H1 (cell line): ENCODE measurements at regions not wholly inside any gene's neighbourhood (a gene's known extent, or its start where the extent isn't known, plus 50 kb on each side); places are given as distances from the start of the nearest gene placed in this dataset.

ENCODE experiments used
- CTCF ChIA-PET: fragments of 300-600 bp; sonication (Branson Sonifier 250); formaldehyde crosslinking; loops from one replicate; lab custom pipeline; 2021; ENCODE audit not compliant: partially characterized antibody; lab: Charles Lee
- POLR2A ChIA-PET: fragments of 300-600 bp; sonication (Branson Sonifier 250); formaldehyde crosslinking; loops from one replicate; lab custom pipeline; 2021; ENCODE audit warnings: inconsistent platforms; ENCODE audit not compliant: partially characterized antibody; lab: Charles Lee
- DNase-seq, 2 experiments: peaks; one replicate each; pipeline versions ENCODE4 v3.0.0 to v3.0.0-alpha.2; 2010 to 2022; ENCODE audit warnings: low spot score in 2 of 2, low read depth in 1 of 2, mixed read lengths in 1 of 2
- FAIRE-seq: peaks from 2 replicates; lab custom pipeline; 2011; peaks lifted over from hg19 to GRCh38; lab: Jason Lieb, UNC
- H2AFZ ChIP-seq: 2 replicates; pipeline ENCODE4 v1.8.1; 2012; ENCODE audit warnings: low read length, inconsistent platforms
- H2AK5ac ChIP-seq: 2 replicates; pipeline ENCODE4 v1.6.1; 2013; ENCODE audit warnings: low read depth, low read length
- H2BK120ac ChIP-seq: replicated peaks from 2 replicates; pipeline ENCODE3; 2013; ENCODE audit warnings: low read depth, low read length, inconsistent platforms
- H2BK12ac ChIP-seq: 2 replicates; pipeline ENCODE4 v1.6.1; 2013; ENCODE audit warnings: low read depth, low read length
- H2BK15ac ChIP-seq: 2 replicates; pipeline ENCODE4 v1.6.1; 2013; ENCODE audit warnings: low read length
- H2BK20ac ChIP-seq: 2 replicates; pipeline ENCODE4 v1.6.1; 2013; ENCODE audit warnings: low read length
- H2BK5ac ChIP-seq: 2 replicates; pipeline ENCODE4 v1.6.1; 2013; ENCODE audit warnings: low read depth, low read length
- H3K14ac ChIP-seq: 2 replicates; pipeline ENCODE4 v1.6.1; 2013; ENCODE audit warnings: inconsistent platforms; ENCODE audit not compliant: insufficient read length
- H3K18ac ChIP-seq: 2 replicates; pipeline ENCODE4 v1.6.1; 2013; ENCODE audit warnings: low read length; ENCODE audit errors: extremely low read depth
- H3K23ac ChIP-seq: 2 replicates; pipeline ENCODE4 v1.6.1; 2013; ENCODE audit warnings: inconsistent platforms; ENCODE audit not compliant: insufficient read length
- H3K23me2 ChIP-seq: 2 replicates; pipeline ENCODE4 v1.6.1; 2013; ENCODE audit warnings: low read depth, low read length
- H3K27ac ChIP-seq: 2 replicates; pipeline ENCODE4 v1.6.1; 2011; ENCODE audit warnings: low read depth, low read length, inconsistent platforms
- H3K27me3 ChIP-seq, 4 experiments: replicated peaks in 1 of 4; 1 replicate in 1 of 4; 2 replicates in 3 of 4; pipeline versions ENCODE4 v1.6.1 to v1.8.1; 2011 to 2013; ENCODE audit warnings: low read length in 3 of 4, mild to moderate bottlenecking in 3 of 4, inconsistent platforms in 2 of 4, mixed read lengths in 2 of 4, moderate library complexity in 1 of 4; ENCODE audit not compliant: control insufficient read depth in 3 of 4, insufficient read depth in 3 of 4; ENCODE audit errors: extremely low read depth in 1 of 4
- H3K36me3 ChIP-seq, 4 experiments: 2 replicates each; pipeline versions ENCODE4 v1.6.1 to v1.8.1; 2011 to 2013; ENCODE audit warnings: mild to moderate bottlenecking in 4 of 4, low read length in 3 of 4, moderate library complexity in 2 of 4, control low read depth in 1 of 4, inconsistent platforms in 1 of 4; ENCODE audit not compliant: insufficient read depth in 4 of 4, control insufficient read depth in 2 of 4
- H3K4ac ChIP-seq: replicated peaks from 2 replicates; pipeline ENCODE3; 2013; ENCODE audit warnings: low read length, low read depth, mixed read lengths, inconsistent platforms; ENCODE audit not compliant: insufficient read length
- H3K4me1 ChIP-seq, 4 experiments: replicated peaks in 1 of 4; 1 replicate in 1 of 4; 2 replicates in 3 of 4; pipeline versions ENCODE4 v1.6.1 to v1.8.1; 2011 to 2013; ENCODE audit warnings: low read length in 3 of 4, inconsistent platforms in 2 of 4, mixed read lengths in 1 of 4; ENCODE audit not compliant: insufficient read depth in 4 of 4, control insufficient read depth in 3 of 4
- H3K4me2 ChIP-seq, 2 experiments: 2 replicates each; pipeline versions ENCODE4 v1.6.1 to v1.8.1; 2011 to 2013; ENCODE audit warnings: low read depth in 2 of 2, low read length in 2 of 2, control low read depth in 1 of 2, inconsistent platforms in 1 of 2, mild to moderate bottlenecking in 1 of 2; ENCODE audit not compliant: insufficient read depth in 1 of 2
- H3K4me3 ChIP-seq, 4 experiments: fragments of 200-600, 300-600 bp in 1 of 4; sonication (generic), shearing (Covaris generic), sonication (Bioruptor Twin) in 1 of 4; 2 replicates each; pipeline versions ENCODE4 v1.5.1 to v1.8.1; 2011 to 2016; ENCODE audit warnings: low read length in 4 of 4, low read depth in 3 of 4, control low read depth in 2 of 4, inconsistent platforms in 2 of 4, mild to moderate bottlenecking in 2 of 4, mixed read lengths in 1 of 4, moderate library complexity in 1 of 4; ENCODE audit not compliant: insufficient read depth in 2 of 4; ENCODE audit errors: extremely low read depth in 1 of 4
- H3K56ac ChIP-seq: replicated peaks from 2 replicates; pipeline ENCODE3; 2013; ENCODE audit warnings: low read depth, mild to moderate bottlenecking, mixed read lengths, low read length, inconsistent platforms; ENCODE audit not compliant: insufficient read length
- H3K79me1 ChIP-seq: 2 replicates; pipeline ENCODE4 v1.6.1; 2013; ENCODE audit warnings: low read depth, low read length, control low read depth
- H3K79me2 ChIP-seq, 2 experiments: 2 replicates each; pipeline versions ENCODE4 v1.6.1 to v1.8.1; 2012 to 2013; ENCODE audit warnings: low read length in 2 of 2, mild to moderate bottlenecking in 2 of 2, inconsistent platforms in 1 of 2; ENCODE audit not compliant: insufficient read depth in 2 of 2, control insufficient read depth in 1 of 2
- H3K9ac ChIP-seq, 4 experiments: replicated peaks in 1 of 4; 1 replicate in 1 of 4; 2 replicates in 3 of 4; pipeline versions ENCODE4 v1.6.1 to v1.8.1; 2011 to 2013; ENCODE audit warnings: low read depth in 3 of 4, low read length in 3 of 4, control low read depth in 2 of 4, mild to moderate bottlenecking in 2 of 4, moderate library complexity in 2 of 4, inconsistent platforms in 1 of 4; ENCODE audit errors: extremely low read depth in 1 of 4
- H3K9me3 ChIP-seq, 2 experiments: 2 replicates each; pipeline versions ENCODE4 v1.6.1 to v1.8.1; 2012 to 2013; ENCODE audit warnings: mild to moderate bottlenecking in 2 of 2, moderate library complexity in 2 of 2, control low read depth in 1 of 2, inconsistent platforms in 1 of 2, low read depth in 1 of 2, low read length in 1 of 2, mixed read lengths in 1 of 2; ENCODE audit not compliant: insufficient read depth in 2 of 2
- H4K20me1 ChIP-seq, 2 experiments: replicated peaks in 1 of 2; 2 replicates each; pipeline versions ENCODE3 to v1.8.1; 2011 to 2013; ENCODE audit warnings: inconsistent platforms in 2 of 2, low read length in 2 of 2, mild to moderate bottlenecking in 1 of 2; ENCODE audit not compliant: insufficient read depth in 2 of 2, control insufficient read depth in 1 of 2
- H4K5ac ChIP-seq: 2 replicates; pipeline ENCODE4 v1.6.1; 2013; ENCODE audit warnings: low read length, low read depth, mixed read lengths, inconsistent platforms; ENCODE audit not compliant: insufficient read length
- H4K8ac ChIP-seq: 2 replicates; pipeline ENCODE4 v1.8.0; 2013; ENCODE audit warnings: mild to moderate bottlenecking, moderate library complexity, low read length, inconsistent platforms; ENCODE audit not compliant: insufficient read depth; ENCODE audit errors: extremely low read depth
- H4K91ac ChIP-seq: replicated peaks from 2 replicates; pipeline ENCODE3; 2013; ENCODE audit warnings: low read length, mixed read lengths, inconsistent platforms; ENCODE audit not compliant: insufficient read length
- BCL11A ChIP-seq, 2 experiments: IDR thresholded peaks; one replicate each; pipeline ENCODE4 v1.6.1; 2011; ENCODE audit warnings: low read depth in 2 of 2, low read length in 2 of 2, mild to moderate bottlenecking in 2 of 2
- WGBS, 2 experiments: shearing (Covaris generic) in 1 of 2; methylation state at CpG; one replicate each; pipeline versions ENCODE4 v1.1.6 to v1.1.7; 2013 to 2015; ENCODE audit warnings: low lambda C conversion rate in 2 of 2, mixed read lengths in 2 of 2, inconsistent platforms in 1 of 2, low coverage in 1 of 2, missing lambda C conversion rate in 1 of 2; ENCODE audit not compliant: insufficient replicate concordance in 2 of 2, insufficient coverage in 1 of 2, insufficient read length in 1 of 2; ENCODE audit errors: extremely low coverage in 1 of 2, missing lambda C conversion rate in 1 of 2; 5-methylcytosine and 5-hydroxymethylcytosine counted together

DNA sequence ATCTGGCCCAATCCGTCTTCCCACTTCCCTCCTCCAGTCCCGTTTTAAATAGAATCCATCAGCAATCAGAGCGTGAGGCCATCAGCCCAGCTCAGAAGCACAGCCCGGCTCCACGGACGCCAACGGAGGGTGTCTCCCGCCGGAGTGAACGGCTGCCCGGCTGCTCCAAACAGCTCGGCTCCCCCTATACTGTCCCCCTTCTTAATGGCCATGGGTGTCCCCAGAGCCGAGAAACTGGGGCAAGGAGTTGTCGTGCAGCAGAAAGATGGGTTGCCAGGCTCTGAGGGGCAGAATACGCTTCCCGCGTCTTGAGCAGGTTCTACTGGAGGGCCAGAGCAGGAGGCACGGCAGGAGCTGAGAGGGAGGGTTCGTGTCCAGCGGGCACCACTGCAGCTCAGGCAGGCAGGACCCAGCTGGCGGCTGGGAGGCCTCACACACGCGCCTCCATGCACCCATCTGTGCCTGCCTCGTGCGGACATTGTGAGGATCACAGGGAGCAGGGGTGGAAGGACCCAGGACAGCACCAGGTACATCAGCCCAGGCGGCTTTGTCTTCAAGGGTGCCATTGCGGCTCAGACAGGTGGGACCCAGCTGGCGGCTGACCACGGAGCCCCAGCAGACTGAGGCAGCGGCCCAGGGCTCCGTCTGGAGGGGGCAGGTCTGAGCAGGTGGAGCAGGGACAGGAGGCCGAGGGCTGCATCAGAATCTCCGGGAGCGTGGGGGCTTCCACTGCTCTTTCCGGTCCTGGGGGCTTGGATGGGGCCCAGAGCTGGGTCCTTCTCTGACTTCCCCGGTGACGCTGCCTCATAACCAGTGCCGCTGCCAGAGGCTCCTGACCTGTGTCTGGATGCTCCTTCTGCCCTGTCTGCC lies 882.7 kb downstream of the BRD1 start:
- peak in 1 of 2 experiments; percentile 42 for DNase-seq
- CTCF ChIA-PET = interaction anchor here (1.1 to 3.6 kb wide), 12 partner anchors 8 to 360 kb away, joined by 3 to 22 read pairs (median 6); no protein-coding TSS in a partner anchor
- no peak for TF ChIP-seq BCL11A (IDR thresholded peaks at IDR 0.05; ENCODE audit: low read depth in 2 of 2, low read length in 2 of 2)

More for the DNA sequence above, 882.7 kb downstream of the BRD1 start:
- H3K4me3 ChIP-seq = no peak overlapping the region
- no peak overlapping the region for H2BK120ac ChIP-seq
- 91% methylated on average over 29 of the region's 38 CpGs; no CpG with 5 or more reads in 1 of the 2 experiments for WGBS, 2 experiments
- H3K23me2 ChIP-seq = peaks cover 3% of the 10 kb centered on the region; the same call in 1 of the 2 replicates
- peak overlapping the region; percentile 39; the same call in 1 of the 2 replicates for H2BK12ac ChIP-seq
- no peak overlapping the region for H4K5ac ChIP-seq
- POLR2A ChIA-PET = no interaction called here
- H4K91ac ChIP-seq = no peak overlapping the region
- no peaks in the 10 kb centered on the region for H3K79me1 ChIP-seq
- H3K9ac ChIP-seq = no peak overlapping the region
- H2AK5ac ChIP-seq = no peak overlapping the region
- H3K27ac ChIP-seq = no peak overlapping the region
- H3K14ac ChIP-seq = no peak overlapping the region
- 0 out of 2 replicates have a peak overlapping the region, but pooled peaks have one; percentile 14 for H4K8ac ChIP-seq
- no peaks in the 10 kb centered on the region for H3K36me3 ChIP-seq
- no peak overlapping the region for H3K4me2 ChIP-seq
- H2BK20ac ChIP-seq = no peak overlapping the region
- no peak overlapping the region for H3K4ac ChIP-seq
- FAIRE-seq = no peak
- H2BK5ac ChIP-seq = no peak overlapping the region
- 0 out of 2 replicates have a peak overlapping the region, but pooled peaks have one; percentile 1 for H2BK15ac ChIP-seq
- no peak overlapping the region for H2AFZ ChIP-seq
- no peaks in the 10 kb centered on the region for H3K79me2 ChIP-seq
- no peak overlapping the region for H3K23ac ChIP-seq
- H3K4me1 ChIP-seq = no peaks in the 10 kb centered on the region
- H4K20me1 ChIP-seq = no peaks in the 10 kb centered on the region
- H3K27me3 ChIP-seq = no peaks in the 10 kb centered on the region; a peak in 2 of 7 replicates
- no peak overlapping the region for H3K56ac ChIP-seq
- H3K9me3 ChIP-seq = no peaks in the 10 kb centered on the region
- no peak overlapping the region; the same call in 1 of the 2 replicates for H3K18ac ChIP-seq
